Omental fat pad (tissue), 3 donors: ENCODE measurements at regions not wholly inside any gene's neighbourhood (a gene's known extent, or its start where the extent isn't known, plus 50 kb on each side); places are given as distances from the start of the nearest gene placed in this dataset.

Source experiments
- ATAC-seq: fragments of 150-250 bp; one replicate; pipeline ENCODE4 v1.9.1; 2016; ENCODE audit warnings: mild to moderate bottlenecking, moderate library complexity; ENCODE audit not compliant: low FRiP score
- DNase-seq: peaks from one replicate; pipeline ENCODE4 v3.0.0-alpha.2; 2019; ENCODE audit warnings: low spot score
- TF ChIP-seq, protein P1 (sequence below), 3 donors: fragments of 450-650 bp; IDR thresholded peaks; one replicate each; pipeline ENCODE4 v1.5.1; 2016 to 2017; ENCODE audit warnings: antibody characterized with exemption in 3 of 3, mild to moderate bottlenecking in 3 of 3, moderate library complexity in 2 of 3

- no peak for ATAC-seq
- DNase-seq, result no peak
- TF ChIP-seq, protein P1, sequence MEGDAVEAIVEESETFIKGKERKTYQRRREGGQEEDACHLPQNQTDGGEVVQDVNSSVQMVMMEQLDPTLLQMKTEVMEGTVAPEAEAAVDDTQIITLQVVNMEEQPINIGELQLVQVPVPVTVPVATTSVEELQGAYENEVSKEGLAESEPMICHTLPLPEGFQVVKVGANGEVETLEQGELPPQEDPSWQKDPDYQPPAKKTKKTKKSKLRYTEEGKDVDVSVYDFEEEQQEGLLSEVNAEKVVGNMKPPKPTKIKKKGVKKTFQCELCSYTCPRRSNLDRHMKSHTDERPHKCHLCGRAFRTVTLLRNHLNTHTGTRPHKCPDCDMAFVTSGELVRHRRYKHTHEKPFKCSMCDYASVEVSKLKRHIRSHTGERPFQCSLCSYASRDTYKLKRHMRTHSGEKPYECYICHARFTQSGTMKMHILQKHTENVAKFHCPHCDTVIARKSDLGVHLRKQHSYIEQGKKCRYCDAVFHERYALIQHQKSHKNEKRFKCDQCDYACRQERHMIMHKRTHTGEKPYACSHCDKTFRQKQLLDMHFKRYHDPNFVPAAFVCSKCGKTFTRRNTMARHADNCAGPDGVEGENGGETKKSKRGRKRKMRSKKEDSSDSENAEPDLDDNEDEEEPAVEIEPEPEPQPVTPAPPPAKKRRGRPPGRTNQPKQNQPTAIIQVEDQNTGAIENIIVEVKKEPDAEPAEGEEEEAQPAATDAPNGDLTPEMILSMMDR (IDR thresholded peaks at IDR 0.05), result no peak
These were observed 168.5 kb upstream of the TPM1 start for GRCh38 chr15:62874064-62874463.

GRCh38 chr15:62874959-62875625 lies 167.5 kb upstream of the TPM1 start:
- ATAC-seq (no peak), DNase-seq (no peak)
- TF ChIP-seq, protein P1 (IDR thresholded peaks at IDR 0.05), result no peak

GRCh38 chr15:62875626-62876021 lies 166.9 kb upstream of the TPM1 start:
- TF ChIP-seq, protein P1 (IDR thresholded peaks at IDR 0.05), result no peak
- no peak for DNase-seq
- no peak for ATAC-seq

- ATAC-seq (no peak), DNase-seq (no peak)
- TF ChIP-seq, protein P1 (IDR thresholded peaks at IDR 0.05), result no peak
These were observed 165.2 kb upstream of the TPM1 start for GRCh38 chr15:62877276-62877857.

GRCh38 chr15:62878070-62878469 lies 164.5 kb upstream of the TPM1 start:
- no peak for DNase-seq
- TF ChIP-seq, protein P1 (IDR thresholded peaks at IDR 0.05), result no peak
- no peak for ATAC-seq

DNA sequence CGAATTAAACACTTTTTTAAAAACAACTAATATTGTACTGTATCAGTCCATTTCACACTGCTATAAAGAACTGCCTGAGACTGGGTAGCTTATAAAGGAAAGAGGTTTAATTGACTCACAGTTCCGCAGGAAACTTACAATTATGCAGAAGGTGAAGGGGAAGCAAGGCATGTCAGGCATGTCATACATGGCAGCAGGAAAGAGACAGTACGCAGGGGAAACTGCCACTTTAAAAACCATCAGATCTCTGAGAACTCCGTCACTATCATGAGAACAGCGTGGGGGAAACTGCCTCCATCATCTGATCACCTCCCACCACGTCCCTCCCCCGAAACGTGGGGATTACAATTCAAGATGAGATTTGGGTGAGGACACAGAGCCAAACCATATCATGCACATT lies 162.8 kb upstream of the TPM1 start:
- peak; percentile 47 for ATAC-seq
- TF ChIP-seq, protein P1 (IDR thresholded peaks at IDR 0.05), result no peak
- DNase-seq, result no peak

- TF ChIP-seq, protein P1 (IDR thresholded peaks at IDR 0.05), result no peak
- ATAC-seq (no peak), DNase-seq (no peak)
These were observed 162.3 kb upstream of the TPM1 start for GRCh38 chr15:62880278-62880677.
